ENCODE measurements at regions not wholly inside any gene's neighbourhood (a gene's known extent, or its start where the extent isn't known, plus 50 kb on each side); places are given as distances from the start of the nearest gene placed in this dataset.
"Not testable (repeated sequence)": the region's sequence is repeated elsewhere in the genome, so short reads cannot be mapped to it uniquely, and the experiment has no call there.

- H3K9me3 ChIP-seq = peaks cover 0 to 8% (median 0%) of the 10 kb centered on the region in 4 donors
- 85 to 96% (median 90%) methylated on average over 2 of the region's 2 CpGs for WGBS, 5 donors
Observed at GRCh38 chr5:145445027-145445426, 390.1 kb downstream of the PRELID2 start.

GRCh38 chr5:145443964-145444363 lies 391.2 kb downstream of the PRELID2 start:
- TF ChIP-seq EP300 (IDR thresholded peaks at IDR 0.05) (no peak), POLR2AphosphoS5 (IDR thresholded peaks at IDR 0.05) (no peak), CTCF (IDR thresholded peaks at IDR 0.05) (no peak), POLR2A (IDR thresholded peaks at IDR 0.05) (no peak)
- intact Hi-C loops (cut with DNase I; ENCODE audit: low total_unique reads) = no loop called here
- 86 to 90% (median 88%) methylated on average over 4 of the region's 4 CpGs for WGBS, 5 donors
- Histone ChIP-seq H3K27me3 (no peaks in the 10 kb centered on the region), H3K4me1 (no peaks in the 10 kb centered on the region), H3K9me3 (peaks cover 0 to 3% (median 0%) of the 10 kb centered on the region in 4 donors), H3K4me3 (no peak overlapping the region), H3K27ac (no peak overlapping the region), H3K36me3 (peaks cover 0 to 9% (median 0%) of the 10 kb centered on the region in 4 donors)
- no peak for DNase-seq

More at GRCh38 chr5:145445027-145445426, 390.1 kb downstream of the PRELID2 start:
- Histone ChIP-seq H3K36me3 (no peaks in the 10 kb centered on the region), H3K4me3 (no peak overlapping the region), H3K4me1 (no peaks in the 10 kb centered on the region), H3K27me3 (no peaks in the 10 kb centered on the region), H3K27ac (no peak overlapping the region)
- intact Hi-C loops (cut with DNase I; ENCODE audit: low total_unique reads) = no loop called here
- no peak for DNase-seq
- TF ChIP-seq POLR2AphosphoS5 (IDR thresholded peaks at IDR 0.05) = no peak
- TF ChIP-seq EP300 (IDR thresholded peaks at IDR 0.05) = no peak
- no peak for TF ChIP-seq CTCF (IDR thresholded peaks at IDR 0.05)
- TF ChIP-seq POLR2A (IDR thresholded peaks at IDR 0.05) = no peak

DNA sequence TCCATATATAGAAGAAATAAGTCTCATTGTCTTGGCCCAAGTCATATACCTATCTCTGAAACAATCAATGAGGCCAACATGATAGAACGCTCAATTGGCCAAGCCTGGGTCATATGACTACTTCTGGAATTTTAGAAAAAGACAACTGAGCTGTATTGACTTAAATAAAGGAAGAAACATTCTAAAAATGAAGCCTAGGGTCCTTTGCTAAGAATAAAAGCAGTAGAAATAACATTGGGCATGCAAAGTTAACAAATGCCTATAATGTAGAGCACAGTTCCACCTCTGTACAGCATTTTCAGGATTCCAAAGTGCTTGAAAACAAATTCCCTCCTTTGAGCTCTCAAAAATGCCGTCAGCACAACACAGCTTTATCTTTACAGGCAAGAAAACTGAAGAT lies 391.8 kb downstream of the PRELID2 start:
- no peaks in the 10 kb centered on the region for H3K4me1 ChIP-seq
- DNase-seq = no peak
- peaks cover 0 to 15% (median 0%) of the 10 kb centered on the region in 4 donors for H3K36me3 ChIP-seq
- intact Hi-C loops (cut with DNase I; ENCODE audit: low total_unique reads) = no loop called here
- peaks cover 0 to 8% (median 3%) of the 10 kb centered on the region in 4 donors for H3K9me3 ChIP-seq
- TF ChIP-seq CTCF (IDR thresholded peaks at IDR 0.05) (no peak), EP300 (IDR thresholded peaks at IDR 0.05) (no peak), POLR2AphosphoS5 (IDR thresholded peaks at IDR 0.05) (no peak), POLR2A (IDR thresholded peaks at IDR 0.05) (no peak)
- no peaks in the 10 kb centered on the region for H3K27me3 ChIP-seq
- no peak overlapping the region for H3K27ac ChIP-seq
- 71 to 83% (median 76%) methylated on average over 2 of the region's 2 CpGs for WGBS, 5 donors
- no peak overlapping the region for H3K4me3 ChIP-seq

DNA sequence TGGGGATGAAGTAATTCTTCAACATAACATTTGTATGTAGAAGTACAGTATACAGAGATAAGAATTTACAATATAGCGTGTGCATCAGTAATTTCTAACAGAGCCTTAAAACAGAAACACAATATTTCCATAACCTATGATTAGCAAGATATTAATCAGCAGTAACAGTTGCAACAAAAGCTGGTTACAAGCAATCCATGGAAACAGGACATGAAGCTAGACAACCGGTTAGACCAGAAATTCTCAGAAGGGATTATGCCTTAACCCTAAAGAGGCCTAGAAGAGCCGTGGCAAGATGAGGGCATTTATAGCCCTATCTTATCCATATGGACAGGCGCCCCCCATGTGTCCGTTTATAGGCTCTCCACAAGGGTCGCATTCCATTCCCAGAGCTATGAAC lies 392.5 kb downstream of the PRELID2 start:
- intact Hi-C loops (cut with DNase I; ENCODE audit: low total_unique reads); H3K27ac ChIP-seq; H3K27me3 ChIP-seq; H3K4me1 ChIP-seq; H3K4me3 ChIP-seq; DNase-seq: not testable (repeated sequence)
- Histone ChIP-seq H3K36me3 (peaks cover 0 to 20% (median 0%) of the 10 kb centered on the region in 4 donors), H3K9me3 (peaks cover 0 to 13% (median 6%) of the 10 kb centered on the region in 4 donors)
- WGBS, 5 donors = 41 to 74% (median 60%) methylated on average over 5 to 6 of the region's 6 CpGs

DNA sequence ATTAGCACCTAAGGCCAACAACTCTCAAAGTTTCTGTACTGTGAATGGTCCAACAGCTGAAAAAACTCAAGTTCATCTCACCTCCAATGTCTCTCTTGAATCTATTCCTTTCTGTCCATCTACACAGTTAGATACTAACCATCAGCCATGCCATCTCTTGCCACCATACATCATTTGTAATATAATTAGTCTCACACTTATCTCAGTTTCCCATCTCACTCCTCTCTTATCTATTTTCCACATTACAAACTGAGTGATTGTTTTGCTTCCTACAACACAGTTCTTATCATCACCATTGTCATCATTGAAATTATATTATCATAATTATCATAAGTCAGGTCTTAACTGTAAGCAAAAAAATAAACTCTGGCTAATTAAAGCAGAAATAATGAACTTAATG lies 393.9 kb downstream of the PRELID2 start:
- peaks cover 0 to 23% (median 11%) of the 10 kb centered on the region in 4 donors for H3K9me3 ChIP-seq
- no peak for TF ChIP-seq EP300 (IDR thresholded peaks at IDR 0.05)
- TF ChIP-seq POLR2AphosphoS5 (IDR thresholded peaks at IDR 0.05) = no peak
- TF ChIP-seq CTCF (IDR thresholded peaks at IDR 0.05) = no peak
- no peak for TF ChIP-seq POLR2A (IDR thresholded peaks at IDR 0.05)
- H3K36me3 ChIP-seq = peaks cover 0 to 34% (median 0%) of the 10 kb centered on the region in 4 donors
- H3K27ac ChIP-seq = no peak overlapping the region
- H3K4me3 ChIP-seq = no peak overlapping the region
- H3K27me3 ChIP-seq = no peaks in the 10 kb centered on the region
- intact Hi-C loops (cut with DNase I; ENCODE audit: low total_unique reads) = no loop called here
- H3K4me1 ChIP-seq = no peaks in the 10 kb centered on the region
- DNase-seq = no peak

Data from stomach (tissue), 8 donors.